B cell (primary cell): ENCODE measurements at regions not wholly inside any gene's neighbourhood (a gene's known extent, or its start where the extent isn't known, plus 50 kb on each side); places are given as distances from the start of the nearest gene placed in this dataset.
A peak's percentile ranks its signal among the peaks of the same experiment; 100 is the strongest.

Experiments
- ATAC-seq: fragments of 200-7000 bp; cut with Tn5 transposase; one replicate; pipeline ENCODE4 v1.10.0; 2021; ENCODE audit warnings: low read depth, mild to moderate bottlenecking, moderate number of reproducible peaks, moderate library complexity
- CTCF ChIA-PET: fragments of 350-600 bp; sonication (Branson Sonifier 250); formaldehyde crosslinking; loops from one replicate; lab custom pipeline; 2021; ENCODE audit warnings: antibody characterized with exemption, inconsistent platforms; lab: Charles Lee
- POLR2A ChIA-PET: fragments of 350-600 bp; sonication (Branson Sonifier 250); formaldehyde crosslinking; loops from one replicate; lab custom pipeline; 2021; ENCODE audit warnings: antibody characterized with exemption; lab: Charles Lee
- DNase-seq: peaks from one replicate; pipeline ENCODE4 v3.0.0; 2013
- H2AFZ ChIP-seq: 2 replicates; pipeline ENCODE4 v1.6.1; 2012; ENCODE audit warnings: mild to moderate bottlenecking, low read depth, low read length; ENCODE audit not compliant: insufficient read depth, poor library complexity, severe bottlenecking
- H3K27ac ChIP-seq, 2 donors: 1 replicate in 1 of 2; 2 replicates in 1 of 2; pipeline ENCODE4 v1.5.1; 2012 to 2013; ENCODE audit warnings: low read length in 2 of 2, mild to moderate bottlenecking in 2 of 2, moderate library complexity in 1 of 2
- H3K27me3 ChIP-seq, 4 experiments: fragments of 200-600 bp in 1 of 4; sonication (generic) in 1 of 4; replicated peaks in 1 of 4; 1 replicate in 2 of 4; 2 replicates in 2 of 4; pipeline versions ENCODE4 v1.6.1 to v1.7.0; 2013 to 2016; ENCODE audit warnings: low read length in 3 of 4, mild to moderate bottlenecking in 2 of 4, mixed read lengths in 1 of 4, moderate library complexity in 1 of 4; ENCODE audit not compliant: insufficient read depth in 4 of 4, control insufficient read depth in 3 of 4; ENCODE audit errors: control extremely low read depth in 1 of 4
- H3K36me3 ChIP-seq, 2 experiments: replicated peaks in 1 of 2; 1 replicate in 1 of 2; 2 replicates in 1 of 2; pipeline versions ENCODE4 v1.6.1 to v1.7.1; 2013; ENCODE audit warnings: low read length in 1 of 2; ENCODE audit not compliant: insufficient read depth in 2 of 2, control insufficient read depth in 1 of 2; ENCODE audit errors: control extremely low read depth in 1 of 2, extremely low read depth in 1 of 2
- H3K4me1 ChIP-seq, 2 donors: fragments of 200-600 bp in 1 of 2; sonication (generic) in 1 of 2; 1 replicate in 1 of 2; 2 replicates in 1 of 2; pipeline versions ENCODE4 v1.5.1 to v1.6.1; 2013 to 2017; ENCODE audit warnings: low read length in 2 of 2; ENCODE audit not compliant: control insufficient read depth in 2 of 2, insufficient read depth in 2 of 2
- H3K4me2 ChIP-seq: replicated peaks from 2 replicates; pipeline ENCODE3; 2012; ENCODE audit warnings: mild to moderate bottlenecking, low read depth, low read length; ENCODE audit not compliant: poor library complexity, severe bottlenecking
- H3K4me3 ChIP-seq, 5 experiments: fragments of 200-600 bp in 1 of 5; sonication (generic) in 1 of 5; 1 replicate in 3 of 5; 2 replicates in 2 of 5; pipeline versions ENCODE4 v1.5.1 to v1.7.0; 2011 to 2016; ENCODE audit warnings: low read length in 4 of 5, mild to moderate bottlenecking in 4 of 5, low read depth in 2 of 5, control low read depth in 1 of 5, moderate library complexity in 1 of 5; ENCODE audit not compliant: insufficient read depth in 1 of 5; ENCODE audit errors: control extremely low read depth in 1 of 5, extremely low read depth in 1 of 5
- H3K79me2 ChIP-seq: fragments of 200-600 bp; sonication (generic); one replicate; pipeline ENCODE4 v1.6.0; 2016; ENCODE audit warnings: low read length; ENCODE audit not compliant: control insufficient read depth, insufficient read depth
- H3K9ac ChIP-seq: fragments of 200-600 bp; sonication (generic); 2 replicates; pipeline ENCODE4 v1.6.1; 2017; ENCODE audit warnings: mild to moderate bottlenecking, low read length, moderate library complexity
- H3K9me3 ChIP-seq, 3 donors: one replicate each; pipeline versions ENCODE4 v1.6.1 to v1.7.1; 2013; ENCODE audit warnings: low read length in 2 of 3; ENCODE audit not compliant: control insufficient read depth in 2 of 3, insufficient read depth in 1 of 3; ENCODE audit errors: control extremely low read depth in 1 of 3
- H4K20me1 ChIP-seq: 2 replicates; pipeline ENCODE4 v1.6.0; 2012; ENCODE audit warnings: mild to moderate bottlenecking, low read length; ENCODE audit not compliant: insufficient read depth, control insufficient read depth, poor library complexity, severe bottlenecking
- H3K27ac Mint-ChIP-seq: one replicate; pipeline ENCODE4 v1.8.0; 2021; ENCODE audit warnings: mixed read lengths
- H3K27me3 Mint-ChIP-seq: one replicate; pipeline ENCODE4 v1.8.0; 2021; ENCODE audit warnings: mixed read lengths
- H3K4me1 Mint-ChIP-seq: one replicate; pipeline ENCODE4 v1.8.0; 2021; ENCODE audit warnings: mixed read lengths
- H3K4me3 Mint-ChIP-seq: one replicate; pipeline ENCODE4 v1.8.0; 2021; ENCODE audit warnings: mixed read lengths
- H3K9me3 Mint-ChIP-seq: one replicate; pipeline ENCODE4 v1.8.0; 2022; ENCODE audit warnings: mixed read lengths; ENCODE audit not compliant: insufficient read depth
- EZH2 ChIP-seq: IDR thresholded peaks from 2 replicates; pipeline ENCODE4 v1.6.1; 2012; ENCODE audit warnings: borderline replicate concordance, low read depth, mild to moderate bottlenecking, moderate library complexity, low read length; ENCODE audit not compliant: insufficient read depth, poor library complexity, severe bottlenecking
- WGBS: methylation state at CpG from one replicate; pipeline ENCODE4 v1.1.5; 2013; ENCODE audit warnings: missing lambda C conversion rate; ENCODE audit not compliant: insufficient coverage; 5-methylcytosine and 5-hydroxymethylcytosine counted together
- intact Hi-C: fragments of 100-400 bp; cut with micrococcal nuclease; formaldehyde crosslinking; loops from one replicate; pipeline ENCODE4 v1.10.0; 2022
- TF ChIP-seq, protein P1 (sequence below): fragments of 200-600 bp; IDR thresholded peaks from one replicate; pipeline ENCODE4 v1.8.0; 2022; ENCODE audit warnings: antibody characterized with exemption, mild to moderate bottlenecking

DNA sequence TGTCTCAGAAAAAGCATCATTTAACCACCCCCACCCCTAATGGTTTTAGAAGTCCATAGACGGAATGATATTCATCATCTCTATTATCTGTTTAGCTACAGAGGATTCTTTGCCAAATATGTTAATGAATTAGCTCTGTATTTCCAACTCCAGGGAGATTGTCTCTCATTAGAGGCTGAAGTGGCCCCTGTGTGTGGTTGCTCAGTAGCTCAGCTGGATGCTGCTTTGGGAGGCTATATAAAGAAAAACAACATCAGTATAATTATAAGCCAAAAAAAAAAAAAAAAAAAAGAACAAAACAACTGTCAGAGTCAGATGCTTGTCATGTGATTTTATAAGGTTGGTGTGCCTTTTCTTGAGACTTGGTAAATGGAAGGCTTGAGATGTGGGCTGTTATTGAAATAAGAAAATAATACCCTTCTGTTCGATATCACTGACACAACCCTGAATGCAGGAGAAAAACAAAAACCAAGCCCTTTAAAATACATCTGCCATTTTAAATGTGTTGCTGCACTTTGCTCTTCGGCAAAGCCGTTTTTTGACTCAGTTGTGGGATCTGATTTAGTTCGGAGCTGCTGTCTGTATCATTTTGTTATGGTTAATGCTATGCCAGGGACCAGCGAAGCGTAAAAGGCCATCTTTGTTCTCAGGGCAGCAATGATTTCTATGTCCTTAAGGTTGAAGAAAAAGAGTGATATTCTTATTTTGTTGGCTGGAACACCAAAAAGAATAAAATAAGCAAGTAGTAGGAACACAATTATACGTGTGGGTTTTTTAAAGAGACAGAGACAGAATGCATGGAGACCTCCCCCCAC, 422.6 kb downstream of the QKI start:
- Mint-ChIP-seq H3K4me1 (peaks cover 7% of the 10 kb centered on the region), H3K4me3 (no peak overlapping the region), H3K27ac (no peak overlapping the region), H3K9me3 (peaks cover 7% of the 10 kb centered on the region), H3K27me3 (peaks cover 21% of the 10 kb centered on the region)
- H3K4me3 ChIP-seq, result no peak overlapping the region
- WGBS, result 81% methylated on average over 4 of the region's 8 CpGs
- H3K9ac ChIP-seq, result no peak overlapping the region
- H3K4me2 ChIP-seq, result no peak overlapping the region
- peak overlapping the region; percentile 55 for H2AFZ ChIP-seq
- ATAC-seq (no peak), DNase-seq (no peak)
- no peaks in the 10 kb centered on the region for H3K79me2 ChIP-seq
- H4K20me1 ChIP-seq, result no peaks in the 10 kb centered on the region
- no peak overlapping the region for H3K27ac ChIP-seq
- no peaks in the 10 kb centered on the region for H3K36me3 ChIP-seq
- peaks cover 0 to 9% of the 10 kb centered on the region in 2 donors for H3K4me1 ChIP-seq
- peaks cover 0 to 17% (median 6%) of the 10 kb centered on the region in 3 donors for H3K9me3 ChIP-seq
- intact Hi-C loops, result no loop called here
- peaks cover 0 to 8% (median 1%) of the 10 kb centered on the region in 4 experiments for H3K27me3 ChIP-seq
- TF ChIP-seq, protein P1, sequence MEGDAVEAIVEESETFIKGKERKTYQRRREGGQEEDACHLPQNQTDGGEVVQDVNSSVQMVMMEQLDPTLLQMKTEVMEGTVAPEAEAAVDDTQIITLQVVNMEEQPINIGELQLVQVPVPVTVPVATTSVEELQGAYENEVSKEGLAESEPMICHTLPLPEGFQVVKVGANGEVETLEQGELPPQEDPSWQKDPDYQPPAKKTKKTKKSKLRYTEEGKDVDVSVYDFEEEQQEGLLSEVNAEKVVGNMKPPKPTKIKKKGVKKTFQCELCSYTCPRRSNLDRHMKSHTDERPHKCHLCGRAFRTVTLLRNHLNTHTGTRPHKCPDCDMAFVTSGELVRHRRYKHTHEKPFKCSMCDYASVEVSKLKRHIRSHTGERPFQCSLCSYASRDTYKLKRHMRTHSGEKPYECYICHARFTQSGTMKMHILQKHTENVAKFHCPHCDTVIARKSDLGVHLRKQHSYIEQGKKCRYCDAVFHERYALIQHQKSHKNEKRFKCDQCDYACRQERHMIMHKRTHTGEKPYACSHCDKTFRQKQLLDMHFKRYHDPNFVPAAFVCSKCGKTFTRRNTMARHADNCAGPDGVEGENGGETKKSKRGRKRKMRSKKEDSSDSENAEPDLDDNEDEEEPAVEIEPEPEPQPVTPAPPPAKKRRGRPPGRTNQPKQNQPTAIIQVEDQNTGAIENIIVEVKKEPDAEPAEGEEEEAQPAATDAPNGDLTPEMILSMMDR, result no peak
- no peak for TF ChIP-seq EZH2
- POLR2A ChIA-PET, result no interaction called here
- CTCF ChIA-PET, result interaction anchor here (0.7 kb wide), 1 partner anchor 92 kb away, joined by 3 read pairs; no protein-coding TSS in a partner anchor

DNA sequence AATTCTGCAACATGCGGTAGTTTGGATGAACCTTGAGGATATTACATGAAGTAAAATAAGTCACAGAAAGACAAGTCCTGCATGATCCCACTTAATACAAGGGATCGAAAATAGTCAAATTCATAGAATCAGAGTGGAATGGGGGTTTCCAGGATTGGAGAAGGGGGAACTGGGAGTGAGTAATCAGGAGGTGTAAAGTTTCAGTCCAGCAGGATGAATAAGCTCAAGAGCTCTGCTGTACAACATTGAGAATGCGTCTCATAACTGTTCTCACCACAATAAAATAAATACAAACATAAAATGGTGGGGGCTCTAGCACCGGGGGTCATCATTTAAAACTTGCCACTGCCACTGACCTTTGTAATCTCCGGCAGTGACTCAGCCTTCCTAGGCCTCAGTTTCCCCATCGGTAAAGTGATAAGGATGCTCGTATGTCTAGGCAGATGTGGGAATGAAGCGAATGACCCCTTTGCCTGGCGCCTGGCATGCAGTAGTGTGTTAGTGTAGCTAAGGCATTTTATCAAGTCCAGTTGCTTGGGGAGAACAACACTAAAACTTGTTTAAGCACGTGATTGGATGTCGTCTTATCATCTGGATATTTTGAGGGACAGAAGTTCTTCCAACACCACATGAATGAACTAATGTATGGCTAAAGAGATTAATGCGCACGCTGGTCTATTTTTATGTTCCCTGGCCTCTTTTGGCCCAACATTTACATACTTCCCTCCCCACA, 421.1 kb downstream of the QKI start:
- H3K4me1 ChIP-seq, result peaks cover 0 to 9% of the 10 kb centered on the region in 2 donors
- H3K79me2 ChIP-seq, result no peaks in the 10 kb centered on the region
- H3K4me3 ChIP-seq, result no peak overlapping the region
- DNase-seq, result no peak
- peaks cover 7% of the 10 kb centered on the region for H3K4me1 Mint-ChIP-seq
- H4K20me1 ChIP-seq, result no peaks in the 10 kb centered on the region
- TF ChIP-seq, protein P1, result no peak
- no peak for TF ChIP-seq EZH2
- H3K9ac ChIP-seq, result no peak overlapping the region
- H3K4me3 Mint-ChIP-seq, result no peak overlapping the region
- ChIA-PET CTCF (no interaction called here), POLR2A (no interaction called here)
- H3K27me3 Mint-ChIP-seq, result peaks cover 25% of the 10 kb centered on the region
- H2AFZ ChIP-seq, result no peak overlapping the region
- H3K4me2 ChIP-seq, result no peak overlapping the region
- H3K27me3 ChIP-seq, result peaks cover 0 to 11% (median 1%) of the 10 kb centered on the region in 4 experiments
- peaks cover 0 to 8% (median 0%) of the 10 kb centered on the region in 3 donors for H3K9me3 ChIP-seq
- no peak for ATAC-seq
- WGBS, result 100% methylated on average over 6 of the region's 13 CpGs
- H3K36me3 ChIP-seq, result no peaks in the 10 kb centered on the region
- intact Hi-C loops, result no loop called here
- H3K27ac ChIP-seq, result no peak overlapping the region
- no peak overlapping the region for H3K27ac Mint-ChIP-seq
- H3K9me3 Mint-ChIP-seq, result peaks cover 2% of the 10 kb centered on the region
